GM11168 (cell line): ENCODE measurements at regions not wholly inside any gene's neighbourhood (a gene's known extent, or its start where the extent isn't known, plus 50 kb on each side); places are given as distances from the start of the nearest gene placed in this dataset.

Experiments
- in situ Hi-C: fragments of 300-500 bp; cut with MboI; formaldehyde crosslinking; loops from one replicate; pipeline ENCODE4 v1.12.0; 2022; ENCODE audit warnings: low sequenced_read_pairs; ENCODE audit not compliant: unreplicated experiment

DNA sequence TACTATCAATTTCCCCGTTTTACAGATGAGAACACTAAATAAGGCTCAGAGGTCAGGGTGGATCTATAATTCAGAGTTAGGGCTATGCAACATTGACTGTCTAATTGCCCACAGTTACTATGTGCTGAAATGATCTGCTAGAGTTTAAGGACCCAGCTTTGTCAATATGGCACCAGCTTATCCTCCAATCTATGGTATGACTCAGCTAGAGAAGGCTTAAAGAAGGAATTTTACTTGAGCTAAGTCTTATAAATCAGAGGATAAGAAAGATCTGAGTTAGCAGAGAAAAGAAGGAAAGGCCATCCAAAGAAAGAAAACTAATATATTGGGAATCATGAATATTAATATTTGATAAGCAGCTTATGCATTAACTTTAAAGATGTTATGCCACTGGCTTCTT lies 78.1 kb downstream of the ASB9 start:
- in situ Hi-C loops = no loop called here

DNA sequence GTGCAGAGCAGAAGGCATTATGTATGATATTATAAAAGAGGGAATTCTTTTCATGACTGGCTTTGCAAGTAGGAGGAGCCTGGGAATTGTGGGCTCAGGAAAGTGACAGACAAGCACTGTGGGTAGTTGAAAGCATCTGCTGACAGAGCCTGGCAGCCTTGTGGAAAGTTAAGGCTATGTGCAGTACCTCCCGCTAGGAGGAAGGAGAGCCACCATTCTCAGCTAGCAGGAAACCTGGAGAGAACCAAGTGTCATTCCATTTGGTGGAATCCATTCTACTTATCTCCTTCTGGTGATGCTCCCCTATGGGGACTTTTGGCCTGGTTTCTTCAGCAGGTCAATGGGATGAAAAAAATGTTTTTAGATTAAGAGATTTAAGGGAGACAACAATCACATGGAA lies 81.8 kb downstream of the ASB9 start:
- in situ Hi-C loops = no loop called here

DNA sequence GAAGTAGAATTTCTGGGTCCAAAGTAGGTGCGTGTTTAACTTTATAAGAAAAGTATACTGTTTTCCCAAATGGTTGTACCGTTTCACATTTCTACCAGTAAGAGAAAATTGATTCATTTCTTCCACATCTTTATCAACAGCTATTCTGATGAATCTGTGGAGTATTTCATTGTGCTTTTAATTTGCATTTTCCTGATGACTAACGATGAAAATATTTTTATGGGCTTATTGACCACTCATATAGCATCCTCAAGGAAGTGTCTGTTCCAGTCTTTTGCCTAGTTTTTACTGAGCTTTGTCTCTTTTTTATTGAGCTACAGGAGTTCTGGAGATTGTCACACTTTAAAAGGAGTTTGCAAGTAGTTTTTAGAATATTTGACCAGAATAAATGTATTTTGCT lies 92.6 kb downstream of the ASB9 start:
- in situ Hi-C loops = no loop called here

DNA sequence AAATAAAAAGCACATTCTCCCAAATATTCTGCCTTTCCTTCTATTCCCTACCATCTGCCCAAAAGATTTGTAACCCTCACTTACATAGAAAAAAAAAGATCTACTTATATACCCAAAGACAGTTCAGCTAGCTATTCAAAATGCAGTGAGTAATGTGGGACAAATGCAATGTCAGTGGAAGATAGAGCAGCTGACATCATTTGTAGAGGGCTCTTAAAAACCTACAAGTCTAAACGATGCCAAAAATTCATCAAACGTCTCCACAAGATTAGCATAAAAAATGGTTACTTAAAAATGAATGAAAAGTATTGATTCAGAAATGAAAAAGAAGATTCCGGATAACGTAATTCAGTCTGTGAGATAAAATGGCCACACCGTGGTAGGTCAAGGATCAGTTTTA lies 96.5 kb downstream of the ASB9 start:
- in situ Hi-C loops = no loop called here

DNA sequence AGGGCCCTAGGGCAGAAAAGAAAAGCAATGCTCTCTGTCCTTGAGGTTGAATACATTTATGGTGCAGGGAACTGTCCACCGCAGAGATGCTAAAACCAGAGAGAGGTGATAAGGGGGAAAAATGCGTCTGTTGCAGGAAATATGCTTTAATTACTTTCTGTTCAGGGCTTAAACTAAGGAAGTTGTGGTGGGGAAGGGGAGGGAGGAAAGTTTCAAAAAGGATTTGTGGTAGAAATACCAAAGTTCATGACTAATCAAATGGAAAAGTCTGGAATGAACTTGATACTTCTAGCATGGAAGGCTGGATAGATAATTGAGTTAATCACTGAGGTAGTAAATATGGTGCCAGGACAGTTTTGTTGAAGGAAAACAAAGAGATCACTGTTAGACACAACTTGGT lies 99.0 kb downstream of the ASB9 start:
- in situ Hi-C loops = no loop called here

DNA sequence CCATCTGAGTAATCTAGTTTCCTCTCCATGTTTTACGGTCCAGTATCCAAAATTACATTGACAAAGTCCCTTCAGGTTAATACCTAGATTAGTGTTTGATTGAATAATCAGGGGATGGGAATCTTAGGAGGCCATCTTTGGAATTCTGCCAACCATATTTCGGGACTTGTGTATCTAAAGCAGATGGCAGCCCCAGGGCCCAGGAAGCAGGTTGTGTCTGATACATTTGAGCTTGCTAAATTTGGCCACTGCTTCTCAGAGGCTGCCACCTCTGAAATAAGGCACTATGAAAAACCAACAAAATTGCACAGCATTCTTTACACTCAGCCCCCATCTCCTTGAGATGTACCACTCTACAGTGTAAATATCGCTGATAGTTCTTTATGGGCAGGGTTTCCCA lies 102.1 kb downstream of the ASB9 start:
- in situ Hi-C loops = no loop called here

DNA sequence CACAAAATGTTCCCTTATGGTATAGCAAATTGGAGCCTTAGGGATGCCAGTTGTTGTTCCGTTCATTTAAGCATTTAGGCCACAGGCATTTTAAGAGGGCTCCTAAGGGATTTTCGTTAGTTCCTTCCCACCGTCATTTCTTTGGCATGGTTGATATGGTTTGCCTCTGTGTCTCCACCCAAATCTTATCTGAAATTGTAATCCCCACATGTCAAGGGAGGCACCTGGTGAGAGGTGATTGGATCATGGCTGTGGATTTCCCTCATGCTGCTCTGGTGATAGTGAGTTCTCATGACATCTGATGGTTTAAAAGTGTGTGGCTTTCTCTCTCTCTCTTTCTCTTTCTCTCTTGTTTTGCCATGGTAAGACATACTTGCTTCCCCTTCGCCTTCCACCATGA lies 104.1 kb downstream of the ASB9 start:
- in situ Hi-C loops = no loop called here

DNA sequence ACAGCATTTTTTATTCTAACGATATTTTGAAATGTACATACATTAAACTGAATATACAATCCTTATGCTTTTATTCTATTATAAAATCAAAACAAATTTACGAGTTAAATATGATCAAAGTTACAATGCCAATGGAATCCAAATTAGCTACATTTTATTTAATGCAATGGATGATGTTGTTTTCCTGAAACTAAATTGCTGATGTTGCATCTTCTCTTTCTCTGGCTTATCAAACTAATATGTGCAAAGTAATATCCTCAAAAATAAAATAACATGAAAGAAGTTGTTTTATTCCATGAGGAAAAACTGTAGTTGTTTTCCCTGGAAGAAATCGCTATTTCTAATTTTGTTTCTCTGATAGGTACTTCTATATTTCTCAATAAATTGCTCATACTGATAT lies 106.8 kb downstream of the ASB9 start:
- in situ Hi-C loops = no loop called here

DNA sequence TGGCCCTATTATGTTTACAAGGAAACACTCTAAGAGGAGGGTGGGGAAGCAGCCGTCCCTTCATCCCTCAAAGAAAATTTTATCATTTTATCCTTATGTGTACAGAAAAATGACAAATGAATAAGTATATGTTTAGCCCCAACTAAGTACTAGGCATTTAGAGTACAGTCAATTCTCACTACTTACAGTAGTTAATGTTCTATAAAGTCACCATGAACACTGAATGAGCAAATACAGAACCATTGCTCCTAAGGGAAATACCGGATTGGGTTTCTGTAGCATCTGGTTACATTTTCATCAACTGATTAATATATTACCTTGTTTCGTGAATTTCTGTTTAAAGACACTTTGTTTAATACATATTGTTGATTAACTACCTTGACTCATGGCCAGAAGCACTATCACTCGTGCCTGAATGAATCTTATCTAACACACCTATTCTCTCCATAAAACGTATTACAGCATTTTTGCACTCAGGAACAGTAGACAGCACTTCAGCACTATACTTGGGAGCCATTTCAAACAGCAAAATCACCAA lies 109.3 kb downstream of the ASB9 start:
- in situ Hi-C loops = no loop called here

DNA sequence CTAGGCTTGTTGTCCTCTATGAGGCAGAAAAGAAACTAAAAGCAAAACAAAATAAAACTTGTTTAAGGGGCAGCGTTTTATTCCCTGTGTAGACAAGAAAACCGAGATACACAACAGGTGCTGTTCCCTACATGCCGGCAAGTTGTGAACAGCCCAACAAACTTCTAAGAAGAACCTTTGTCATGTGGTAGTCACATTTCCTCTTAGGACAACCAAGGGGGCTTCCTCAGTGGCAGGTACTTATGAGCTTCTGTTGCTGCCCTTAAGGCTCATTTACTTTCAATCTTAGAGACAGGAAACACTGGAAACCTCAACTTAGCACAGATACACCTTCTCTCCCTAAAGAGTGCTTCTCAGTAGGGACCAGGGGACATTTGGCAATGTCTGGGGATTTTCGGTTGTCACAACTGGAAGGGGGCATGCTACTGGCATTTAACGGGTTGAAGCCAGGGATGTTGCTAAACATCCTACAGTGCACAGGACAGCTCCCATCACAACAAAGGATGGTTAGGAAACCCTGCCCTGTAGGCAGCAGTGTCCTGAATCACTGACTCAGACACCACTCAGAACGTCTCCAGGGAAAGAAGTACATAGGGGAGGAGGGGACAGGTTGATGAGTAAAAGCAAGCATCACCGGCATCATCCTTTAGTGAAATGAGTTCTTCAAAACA lies 111.0 kb downstream of the ASB9 start:
- in situ Hi-C loops = no loop called here

DNA sequence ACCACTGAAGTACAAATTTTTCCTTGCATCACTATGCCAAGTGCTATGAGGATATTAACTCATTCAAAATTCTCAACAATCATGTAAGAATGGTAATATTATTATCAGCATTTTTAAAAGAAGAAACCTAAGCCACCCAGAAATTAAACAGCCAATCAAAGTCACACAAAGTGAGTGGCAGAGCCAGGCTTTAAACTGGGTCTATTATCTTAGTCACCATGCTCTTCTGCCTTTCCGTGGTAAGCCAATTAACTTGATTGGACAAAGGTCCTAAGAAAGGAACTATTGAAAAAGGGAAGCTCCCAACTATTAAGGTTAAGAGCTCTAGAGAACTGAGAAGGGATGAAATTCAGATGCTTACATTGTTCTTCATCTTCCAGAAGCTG lies 111.5 kb downstream of the ASB9 start:
- in situ Hi-C loops = no loop called here

DNA sequence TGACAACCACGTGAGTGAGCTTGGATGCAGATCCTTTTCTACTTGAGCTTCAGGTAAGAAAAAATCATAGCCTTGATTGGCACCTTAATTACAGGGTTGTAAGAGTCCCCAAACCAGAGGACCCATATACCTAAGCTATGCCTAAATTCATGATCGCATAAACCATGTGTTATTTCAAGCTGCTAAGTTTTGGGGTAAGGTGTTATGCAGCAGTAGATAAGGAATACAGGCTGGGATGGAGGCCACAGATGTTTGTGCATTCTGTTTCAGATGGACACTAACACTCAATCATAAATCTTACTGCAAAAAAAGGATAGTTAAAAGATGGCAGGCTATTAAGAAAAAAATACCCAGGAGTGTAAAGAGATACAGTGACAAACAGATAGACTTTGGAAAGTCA lies 112.3 kb downstream of the ASB9 start:
- in situ Hi-C loops = no loop called here

DNA sequence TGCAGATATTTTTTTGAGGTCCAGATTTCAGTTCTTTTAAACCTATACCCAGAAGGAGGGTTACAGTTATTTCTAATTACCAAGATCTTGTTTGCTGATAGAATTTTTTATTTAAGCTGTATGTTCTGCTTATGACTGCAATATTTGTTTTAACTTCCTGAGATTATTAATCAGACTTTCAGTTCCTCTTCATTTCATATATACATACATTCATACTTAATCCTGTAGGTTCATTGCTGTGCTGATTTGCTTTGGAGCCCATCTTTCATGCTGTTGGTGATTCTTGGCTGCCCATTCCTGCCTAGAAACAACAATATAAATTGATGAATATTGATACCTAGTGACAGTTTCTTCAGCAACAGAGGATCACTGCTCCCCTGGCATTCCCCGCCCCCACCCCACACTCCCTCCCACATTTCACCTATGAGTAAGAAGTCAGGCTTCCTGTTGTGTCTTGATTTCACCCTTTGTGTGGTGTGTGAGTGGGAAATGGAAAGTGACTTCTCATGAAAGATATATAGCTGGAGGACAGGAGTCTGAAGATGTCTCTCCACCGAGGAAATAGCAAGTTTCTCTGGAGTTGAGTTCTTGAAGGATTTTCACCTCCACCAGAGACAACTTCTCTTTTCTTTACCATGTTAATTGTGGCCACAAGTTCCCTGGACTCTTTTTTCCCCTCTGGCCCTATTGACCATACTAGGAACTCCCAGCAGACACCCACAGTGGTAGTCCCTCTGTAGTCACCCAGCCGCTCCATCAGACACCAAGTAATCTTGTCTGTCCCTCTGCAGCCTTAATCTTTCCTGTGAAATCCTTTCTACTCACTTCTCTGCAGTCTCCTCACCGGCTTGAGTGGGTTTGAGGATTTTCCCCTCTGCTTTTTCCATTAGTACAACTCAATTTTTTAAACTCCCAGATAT lies 118.4 kb downstream of the ASB9 start:
- in situ Hi-C loops = no loop called here

DNA sequence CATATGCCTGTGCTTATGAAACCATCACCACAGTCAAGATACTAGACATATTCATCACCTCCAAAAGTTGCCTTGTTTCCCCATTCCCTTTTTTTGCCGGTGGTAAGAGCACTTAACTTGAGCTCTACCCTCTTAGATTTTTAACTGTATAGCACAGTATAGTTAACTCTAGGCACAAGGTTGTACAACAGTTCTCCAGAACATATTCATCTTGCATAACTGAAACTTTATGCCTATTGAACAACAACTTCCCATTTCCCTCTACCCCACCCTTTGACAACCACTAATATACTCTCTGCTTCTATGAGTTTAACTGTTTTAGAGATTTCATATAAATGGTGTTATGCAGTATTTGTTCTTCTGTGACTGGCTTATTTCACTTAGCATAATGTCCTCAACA lies 119.3 kb downstream of the ASB9 start:
- in situ Hi-C loops = no loop called here

DNA sequence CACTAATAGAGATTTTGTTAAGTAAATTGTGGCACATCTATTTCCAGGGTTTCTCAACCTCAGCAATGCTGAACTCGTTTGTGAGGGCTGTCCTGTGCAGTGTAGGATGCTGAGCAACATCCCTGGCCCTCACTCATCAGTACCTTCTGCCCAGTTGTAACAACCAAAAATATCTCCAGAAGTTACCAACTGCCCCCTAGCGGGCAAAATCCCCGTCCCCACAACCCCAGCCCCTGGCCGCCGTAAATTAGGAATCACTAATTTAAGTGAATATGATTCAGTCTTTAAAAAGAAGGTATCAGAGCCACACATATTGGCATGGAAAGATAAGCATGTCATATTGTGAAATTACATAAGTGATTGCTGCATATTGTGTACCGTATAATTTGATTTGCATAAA lies 123.4 kb downstream of the ASB9 start:
- in situ Hi-C loops = loop anchor here (25.0 kb wide), 1 partner anchor 1084 kb away; no protein-coding TSS in a partner anchor

DNA sequence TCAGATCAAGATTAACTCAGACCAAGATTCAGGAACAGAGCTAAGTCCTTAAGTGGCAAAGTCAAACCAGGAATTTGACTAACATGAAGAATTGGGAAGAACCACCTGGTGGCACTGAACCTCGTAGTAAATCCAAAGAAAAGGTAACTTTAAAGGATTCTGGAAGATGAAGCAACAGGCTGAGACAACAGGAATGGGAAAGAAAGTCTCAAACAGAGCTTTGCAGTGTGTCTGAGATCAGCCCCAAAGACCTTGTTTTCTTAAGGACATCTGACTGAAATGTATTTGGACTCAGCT lies 126.1 kb downstream of the ASB9 start:
- in situ Hi-C loops = loop anchor here (25.0 kb wide), 1 partner anchor 1081 kb away; no protein-coding TSS in a partner anchor

DNA sequence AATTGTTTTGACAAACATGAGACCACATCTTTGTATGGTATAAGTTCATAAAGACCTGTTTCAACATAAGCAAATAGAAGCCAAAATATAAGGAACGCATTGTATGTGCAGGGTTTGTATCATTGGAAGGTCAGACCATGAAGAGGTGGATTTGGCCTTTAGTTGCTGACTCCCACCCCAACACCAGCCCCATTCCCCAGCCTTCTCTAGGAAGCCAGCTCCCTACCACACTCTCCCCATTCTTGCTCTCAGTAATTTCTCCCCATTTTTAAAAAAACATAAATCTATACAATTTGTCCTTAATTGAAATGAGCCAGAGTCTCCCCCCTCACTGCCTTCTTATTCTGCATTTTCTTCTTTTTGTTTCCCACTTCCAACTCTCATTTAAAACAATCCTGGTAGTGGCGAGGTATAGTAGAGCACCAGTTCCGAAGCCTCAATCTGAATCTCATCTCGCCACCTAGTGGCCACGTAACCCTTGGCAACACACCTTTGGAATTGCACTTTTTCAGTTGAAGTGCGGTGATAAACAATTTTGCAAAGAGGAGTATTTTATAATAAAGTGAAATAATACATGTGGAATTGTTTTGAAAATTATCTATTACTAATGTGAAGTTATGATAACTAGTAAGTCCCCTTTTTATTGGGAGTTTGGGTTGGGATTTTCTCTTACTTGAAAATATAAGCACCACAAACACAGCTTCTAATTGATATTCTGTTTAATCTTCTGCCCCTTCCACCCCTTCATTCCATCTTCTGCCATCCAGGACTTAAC lies 126.6 kb downstream of the ASB9 start:
- in situ Hi-C loops = loop anchor here (25.0 kb wide), 1 partner anchor 1081 kb away; no protein-coding TSS in a partner anchor

DNA sequence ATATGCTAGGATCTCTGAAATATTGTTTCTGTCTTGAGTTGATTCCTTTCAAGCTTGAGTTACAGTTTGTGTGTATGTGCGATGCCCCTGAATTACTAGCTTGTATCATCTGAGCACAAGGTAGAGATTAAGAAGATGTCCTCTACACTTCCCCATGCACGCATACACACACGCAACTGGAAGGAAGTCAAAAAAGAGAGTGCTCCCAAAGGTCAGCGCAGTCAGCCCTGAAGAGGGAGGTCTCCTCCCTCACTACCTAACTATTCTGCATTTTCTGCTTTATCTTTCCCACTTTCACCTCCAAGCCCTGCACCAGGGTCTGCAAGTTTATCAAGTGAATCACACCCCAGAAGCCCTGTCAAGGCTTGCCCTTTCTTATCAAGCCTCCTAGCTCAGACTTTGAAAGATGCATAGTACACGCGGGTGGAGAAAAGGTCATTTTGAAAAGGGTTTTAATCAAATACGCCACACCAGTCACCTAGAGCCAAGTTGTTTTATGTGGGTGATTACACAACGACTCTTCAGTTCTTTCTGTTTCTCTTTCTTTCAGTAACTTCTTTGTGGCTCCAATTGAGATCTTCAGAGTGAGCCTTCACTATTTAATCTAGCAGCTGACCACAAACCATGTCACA lies 127.7 kb downstream of the ASB9 start:
- in situ Hi-C loops = loop anchor here (25.0 kb wide), 1 partner anchor 1080 kb away; no protein-coding TSS in a partner anchor

DNA sequence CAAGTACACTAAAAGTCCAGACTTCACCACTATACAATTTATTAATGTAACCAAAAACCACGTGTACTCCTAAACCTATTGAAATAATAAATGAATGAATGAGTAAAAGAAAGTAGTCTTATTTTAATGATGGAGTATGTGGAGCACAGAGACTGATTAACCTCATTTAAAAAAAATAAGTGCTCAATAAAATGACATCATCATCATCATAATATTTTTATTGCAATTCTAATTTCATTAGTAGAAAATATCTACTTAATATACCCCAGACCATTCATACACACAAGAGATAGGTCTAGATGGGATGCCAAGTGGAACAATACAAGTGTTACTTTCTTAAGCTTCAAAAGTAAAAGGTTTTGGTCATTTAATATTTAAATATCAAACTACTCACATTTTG lies 133.1 kb downstream of the ASB9 start:
- in situ Hi-C loops = loop anchor here (25.0 kb wide), 1 partner anchor 1074 kb away; no protein-coding TSS in a partner anchor

DNA sequence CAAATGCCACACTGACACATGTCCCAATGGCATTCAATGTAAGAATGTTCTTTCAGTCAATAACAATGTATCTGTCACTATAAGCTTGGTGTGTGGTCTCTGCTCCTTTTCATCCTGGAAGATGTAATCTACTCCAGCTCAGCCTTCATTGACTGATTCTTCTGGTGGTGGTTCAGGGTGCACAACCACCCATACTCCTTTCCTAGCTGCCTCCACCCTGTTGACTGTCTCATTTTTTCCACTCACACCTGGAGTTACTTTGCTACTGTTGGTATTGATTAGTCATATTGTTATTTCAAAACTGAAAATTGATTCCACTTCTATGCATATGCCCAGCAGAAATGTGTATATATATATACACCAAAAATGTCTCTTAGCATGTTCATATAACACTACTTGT lies 140.5 kb downstream of the ASB9 start:
- in situ Hi-C loops = loop anchor here (25.0 kb wide), 1 partner anchor 1067 kb away; no protein-coding TSS in a partner anchor
